NCI-H524 (cell line): ENCODE measurements at regions not wholly inside any gene's neighbourhood (a gene's known extent, or its start where the extent isn't known, plus 50 kb on each side); places are given as distances from the start of the nearest gene placed in this dataset.

Experiments
- DNase-seq, 2 experiments: peaks; one replicate each; lab custom pipeline; 2025; lab: John Stamatoyannopoulos, UW

DNA sequence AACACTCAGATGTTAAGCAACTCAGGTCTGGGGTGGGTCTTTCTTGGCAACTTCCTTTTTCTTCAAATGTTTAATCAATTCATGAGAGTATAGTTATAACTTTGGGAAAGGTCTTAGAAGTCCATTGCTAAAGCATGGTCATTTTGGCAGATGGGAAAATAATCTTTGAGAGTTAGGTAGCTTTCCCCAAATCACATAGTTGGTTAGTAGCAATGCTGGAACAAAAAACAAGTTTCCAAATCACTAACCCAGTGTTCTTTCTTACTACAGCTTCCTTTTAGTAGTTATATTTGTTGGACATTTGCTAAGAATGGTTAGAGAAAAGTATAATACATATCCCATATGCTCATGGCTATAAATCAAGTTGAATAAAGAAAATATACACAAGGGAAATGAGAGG is 185.2 kb upstream of the SLC14A2 start:
- no peak for DNase-seq

- DNase-seq: no peak
These were observed 179.5 kb upstream of the SLC14A2 start for GRCh38 chr18:45435810-45436209.

DNA sequence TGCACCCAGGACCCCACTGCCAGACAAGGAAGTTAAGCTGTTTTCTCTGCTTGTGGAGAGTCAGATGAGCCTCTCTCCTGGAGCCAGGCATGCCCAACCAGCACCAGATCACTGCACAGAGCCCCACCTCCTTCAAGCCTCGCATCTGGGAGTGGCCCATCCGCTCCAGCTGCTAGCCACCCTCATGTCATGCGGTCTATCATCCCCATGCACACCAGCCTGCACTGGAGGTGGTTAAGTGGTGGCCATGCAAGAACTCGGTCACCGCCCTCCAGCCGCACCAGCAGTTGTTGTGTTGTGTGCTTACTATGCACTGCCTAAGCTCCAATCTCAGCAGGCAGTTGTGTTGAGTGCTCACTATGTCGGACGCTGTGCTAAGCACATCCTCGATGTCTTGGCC is 177.9 kb upstream of the SLC14A2 start:
- no peak for DNase-seq

- DNase-seq: no peak
These were observed 175.2 kb upstream of the SLC14A2 start for GRCh38 chr18:45439851-45440645.

GRCh38 chr18:45441110-45441847 is 174.0 kb upstream of the SLC14A2 start:
- peak in 1 of 2 experiments; percentile 4 for DNase-seq

DNA sequence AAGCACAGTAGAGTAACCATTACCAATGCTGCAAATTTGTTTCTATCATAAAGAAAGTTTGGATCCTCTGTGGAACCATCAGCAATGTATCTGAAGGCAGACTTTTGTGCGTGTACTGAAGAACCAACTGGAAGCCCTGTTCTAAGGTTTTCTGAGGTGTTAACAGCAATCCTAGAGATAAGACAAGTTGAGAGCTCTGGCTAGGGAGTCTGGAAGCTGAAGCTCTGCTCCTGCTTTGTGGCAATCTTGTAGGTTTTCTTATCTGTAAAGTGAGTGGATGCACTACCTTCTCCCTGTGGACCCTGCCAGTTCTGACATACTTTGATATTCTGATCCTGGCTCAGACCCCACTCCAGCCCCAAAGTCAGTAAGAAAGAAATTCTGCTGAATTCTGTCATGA is 171.2 kb upstream of the SLC14A2 start:
- DNase-seq: no peak

GRCh38 chr18:45447355-45448265 is 167.7 kb upstream of the SLC14A2 start:
- DNase-seq: no peak

DNA sequence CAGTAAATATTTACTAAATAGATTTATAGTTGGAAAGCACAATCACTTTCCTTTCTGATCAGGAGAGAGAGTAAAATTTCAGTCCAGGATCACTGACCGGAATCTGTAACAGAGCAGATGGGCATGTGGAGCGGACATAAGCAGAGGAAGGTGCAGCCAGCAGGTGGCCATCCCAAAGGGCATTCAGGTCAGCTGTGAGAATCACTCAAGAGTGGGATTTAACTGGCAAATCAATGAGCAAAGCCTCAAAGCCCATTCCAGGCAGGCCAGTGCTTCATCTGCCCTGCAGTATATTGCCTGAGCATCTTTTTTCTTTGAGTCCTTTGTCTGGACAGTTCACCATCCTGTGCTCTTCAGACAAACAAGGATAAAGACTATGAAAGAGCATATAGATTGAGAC is 166.4 kb upstream of the SLC14A2 start:
- DNase-seq: peak in 1 of 2 experiments; percentile 59

GRCh38 chr18:45449418-45450227 is 165.7 kb upstream of the SLC14A2 start:
- peak; percentile 74 to 94 for DNase-seq

GRCh38 chr18:45456090-45457021 is 158.9 kb upstream of the SLC14A2 start:
- peak; percentile 50 to 83 for DNase-seq

DNA sequence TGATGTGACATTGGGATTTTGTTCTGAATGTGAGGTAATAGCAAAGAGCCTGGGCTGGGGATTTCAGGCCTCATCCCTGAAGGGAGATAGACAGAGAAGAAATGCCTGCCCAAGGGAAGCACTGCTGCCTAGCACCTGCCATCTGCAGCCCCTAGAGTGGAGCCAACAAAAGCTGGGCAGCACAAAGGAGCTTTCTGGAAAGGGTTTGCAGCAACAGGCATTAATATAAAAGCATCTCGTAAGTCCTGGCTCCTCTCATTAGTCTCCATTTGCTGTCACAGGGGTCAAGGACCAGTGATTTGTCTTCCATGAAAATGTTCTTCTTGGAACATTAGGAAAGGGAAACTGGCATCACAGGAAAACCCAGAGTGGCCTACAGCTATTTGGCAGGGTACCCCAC is 157.2 kb upstream of the SLC14A2 start:
- DNase-seq: no peak

GRCh38 chr18:45462179-45462578 is 153.1 kb upstream of the SLC14A2 start:
- DNase-seq: no peak

DNA sequence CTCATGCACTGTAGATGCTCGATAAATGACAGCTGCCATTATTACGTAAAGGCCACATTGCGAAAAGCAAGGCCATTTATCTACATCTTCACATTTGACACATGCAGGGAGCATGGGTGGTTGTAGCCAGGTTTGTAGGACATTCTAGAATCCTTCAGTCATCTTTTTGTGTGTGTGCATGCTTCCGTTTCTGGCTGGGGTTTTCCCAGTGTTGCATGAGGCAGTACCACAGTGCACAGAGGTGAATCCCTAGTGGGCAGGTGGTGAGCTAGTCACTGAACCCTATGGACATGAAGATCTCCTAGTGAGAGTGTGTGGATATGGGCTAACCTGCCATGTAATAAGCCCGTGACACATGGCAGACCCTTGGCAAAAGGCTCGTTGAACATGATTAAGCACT is 151.8 kb upstream of the SLC14A2 start:
- peak; percentile 86 to 89 for DNase-seq

DNA sequence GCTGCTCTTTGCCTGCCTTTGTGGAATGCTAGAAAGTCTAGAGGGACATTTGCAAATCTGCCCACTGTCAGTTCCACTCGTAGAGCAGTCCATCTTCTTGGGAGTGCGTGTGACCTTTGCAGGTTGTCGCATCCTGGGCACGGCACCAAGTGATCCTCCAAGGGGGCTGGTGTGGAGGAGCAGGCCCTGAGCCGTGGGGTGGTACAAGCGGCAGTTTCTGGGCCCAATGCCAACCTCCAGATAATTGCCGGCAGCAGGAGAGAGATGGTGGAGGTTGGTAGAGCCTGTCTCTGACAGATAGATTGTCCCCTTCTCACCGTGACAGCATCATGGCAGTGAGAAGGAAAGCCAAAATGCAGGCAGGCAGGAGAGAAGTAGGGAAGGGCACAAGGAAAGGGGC is 150.7 kb upstream of the SLC14A2 start:
- DNase-seq: peak; percentile 47 to 48

- DNase-seq: no peak
These were observed 148.0 kb upstream of the SLC14A2 start for GRCh38 chr18:45467293-45467692.

DNA sequence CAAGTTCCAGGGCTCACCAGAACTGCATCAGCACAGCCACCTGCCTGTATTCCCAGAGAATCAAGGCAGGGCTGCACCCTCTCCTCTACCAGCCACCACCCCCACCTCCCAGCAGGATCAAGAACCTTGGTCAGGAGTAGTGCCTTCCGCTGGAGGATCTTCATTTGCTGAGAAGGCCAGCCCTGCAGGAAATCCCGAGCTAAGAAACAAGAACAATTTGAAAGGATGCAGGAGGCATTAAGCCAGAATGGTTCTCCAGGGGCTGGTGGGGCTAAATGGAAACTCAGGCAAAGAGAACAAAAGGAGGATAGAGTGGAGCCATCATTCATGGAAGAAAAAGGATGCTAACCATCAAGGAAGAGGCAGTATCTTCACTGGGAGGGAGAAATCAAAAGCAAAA is 147.3 kb upstream of the SLC14A2 start:
- no peak for DNase-seq

DNA sequence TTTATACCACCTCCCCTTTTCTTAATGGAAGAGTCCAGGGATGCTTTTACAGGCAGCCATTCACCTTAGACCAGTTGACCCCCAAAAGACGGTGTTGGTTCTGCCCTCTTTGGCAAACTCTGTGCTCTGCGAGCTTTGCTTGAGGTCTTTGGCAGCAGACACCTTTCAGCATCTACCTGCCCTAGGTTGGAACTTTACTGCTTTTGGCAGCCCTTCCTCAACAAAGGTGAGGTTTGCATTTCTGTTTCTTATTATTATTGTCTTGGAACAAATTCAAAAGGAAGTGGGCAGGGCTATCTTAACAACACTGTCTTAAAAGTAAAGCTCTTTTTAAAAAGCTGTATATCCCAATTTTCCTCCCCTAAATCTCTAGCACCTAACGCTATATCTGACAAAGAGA is 136.4 kb upstream of the SLC14A2 start:
- no peak for DNase-seq

DNA sequence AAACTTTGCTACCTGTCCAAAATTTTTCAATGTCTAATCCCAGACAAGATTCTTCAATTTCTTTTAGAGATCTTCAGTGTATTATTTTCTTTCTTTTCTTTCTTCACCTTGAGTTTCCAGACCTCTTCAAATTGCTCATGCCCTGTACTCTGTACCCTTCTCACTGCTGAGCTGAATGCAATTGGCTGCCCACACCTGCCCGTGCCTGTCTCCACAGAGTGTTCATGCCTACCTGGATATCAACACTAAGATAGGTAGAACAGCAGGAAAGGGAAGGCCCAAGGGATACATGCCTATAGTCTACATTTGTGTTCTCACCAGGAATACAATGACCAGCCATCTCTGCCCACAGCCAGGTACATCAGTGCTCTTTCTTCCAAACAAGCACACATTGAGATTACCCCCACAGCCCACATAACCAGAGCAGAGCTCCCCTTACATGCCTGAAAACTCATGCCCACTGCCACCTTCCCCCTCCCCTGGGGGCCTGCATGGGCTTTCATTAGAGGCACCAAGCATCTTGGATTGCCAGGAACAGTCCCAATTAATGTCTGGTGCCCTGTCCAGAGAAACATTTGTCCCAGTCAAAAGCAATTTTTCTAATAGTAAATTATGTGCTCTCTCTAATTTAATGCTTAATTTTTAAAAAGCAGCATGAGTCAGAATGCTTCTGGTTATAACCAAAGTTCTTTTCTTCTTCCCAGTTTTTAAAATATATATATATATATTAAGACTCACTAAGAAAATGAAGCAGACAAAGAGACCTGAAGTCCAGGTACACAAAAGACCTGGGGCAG is 134.9 kb upstream of the SLC14A2 start:
- no peak for DNase-seq

- no peak for DNase-seq
These were observed 133.5 kb upstream of the SLC14A2 start for GRCh38 chr18:45481821-45482220.

GRCh38 chr18:45482286-45482685 is 133.0 kb upstream of the SLC14A2 start:
- no peak for DNase-seq
